Spleen (tissue), 11 donors: ENCODE measurements at regions not wholly inside any gene's neighbourhood (a gene's known extent, or its start where the extent isn't known, plus 50 kb on each side); places are given as distances from the start of the nearest gene placed in this dataset.

Experiments
- DNase-seq: peaks from one replicate; pipeline ENCODE4 v3.0.0-alpha.2; 2020
- H3K27ac ChIP-seq, 8 donors: fragments of 200-600 bp; sonication (generic) in 7 of 8; 1 replicate in 4 of 8; 2 replicates in 4 of 8; pipeline versions ENCODE4 v1.5.0 to v1.8.0; 2016 to 2021; ENCODE audit warnings: inconsistent platforms in 4 of 8, mild to moderate bottlenecking in 4 of 8, moderate library complexity in 1 of 8
- H3K27me3 ChIP-seq, 7 donors: fragments of 200-600 bp; sonication (generic) in 6 of 7; replicated peaks in 1 of 7; 1 replicate in 4 of 7; 2 replicates in 3 of 7; pipeline versions ENCODE4 v1.5.0 to v1.8.0; 2016 to 2021; ENCODE audit warnings: inconsistent platforms in 3 of 7, mild to moderate bottlenecking in 1 of 7
- H3K36me3 ChIP-seq, 6 donors: fragments of 200-600 bp; sonication (generic) in 5 of 6; 1 replicate in 4 of 6; 2 replicates in 2 of 6; pipeline versions ENCODE4 v1.5.0 to v1.8.0; 2016 to 2021; ENCODE audit warnings: inconsistent platforms in 2 of 6
- H3K4me1 ChIP-seq, 6 donors: fragments of 200-600 bp; sonication (generic) in 5 of 6; 1 replicate in 3 of 6; 2 replicates in 3 of 6; pipeline versions ENCODE4 v1.5.0 to v1.8.0; 2016 to 2021; ENCODE audit warnings: inconsistent platforms in 3 of 6
- H3K4me3 ChIP-seq, 8 donors: fragments of 200-600 bp; sonication (generic) in 7 of 8; 1 replicate in 4 of 8; 2 replicates in 4 of 8; pipeline versions ENCODE4 v1.5.0 to v1.8.0; 2016 to 2021; ENCODE audit warnings: inconsistent platforms in 4 of 8, mild to moderate bottlenecking in 4 of 8, moderate library complexity in 2 of 8
- H3K9me3 ChIP-seq, 8 donors: fragments of 200-600 bp; sonication (generic) in 7 of 8; 1 replicate in 4 of 8; 2 replicates in 4 of 8; pipeline versions ENCODE4 v1.5.0 to v1.8.0; 2016 to 2021; ENCODE audit warnings: inconsistent platforms in 4 of 8
- POLR2A ChIP-seq, 3 donors: fragments of 450-650 bp; IDR thresholded peaks; one replicate each; pipeline ENCODE4 v1.5.1; 2017; ENCODE audit warnings: antibody characterized with exemption in 3 of 3, mild to moderate bottlenecking in 1 of 3
- POLR2AphosphoS5 ChIP-seq, 3 donors: sonication (generic); formaldehyde crosslinking; IDR thresholded peaks; one replicate each; pipeline ENCODE4 v1.5.1; 2017; ENCODE audit warnings: antibody characterized with exemption in 3 of 3
- WGBS, 5 donors: extraction: QIAGEN DNeasy Blood & Tissue Kit in 3 of 5; methylation state at CpG; one replicate each; pipeline versions ENCODE4 v1.1.5 to v1.1.7; 2013 to 2018; 5-methylcytosine and 5-hydroxymethylcytosine counted together
- intact Hi-C: fragments of 100-400 bp; cut with DNase I; formaldehyde crosslinking; loops from one replicate; pipeline ENCODE4 v1.15.0; 2023; ENCODE audit warnings: low total_unique reads
- TF ChIP-seq, protein P1 (sequence below), 11 experiments: fragments of 200-600 bp in 7 of 11; fragments of 450-650 bp in 4 of 11; sonication (generic) in 4 of 11; IDR thresholded peaks in 8 of 11; conservative IDR thresholded peaks in 3 of 11; 1 replicate in 7 of 11; 2 replicates in 4 of 11; pipeline versions ENCODE4 v1.4.0 to v1.8.0; 2016 to 2021; ENCODE audit warnings: antibody characterized with exemption in 11 of 11, inconsistent platforms in 4 of 11, mild to moderate bottlenecking in 1 of 11
- donor health status: healthy with polysubstance abuse.
- donor health status: DM: no; HTN: no; CAD: no; lungs with moderate emphysema.
- donor health status: DM: no; HTN: no; CAD: no.
- donor health status: Bipolar disorder and iron deficiency.
- donor health status: healthy.
- donor health status: DM: no; HTN: no; CAD: no.
- donor health status: DM: yes; HTN: yes; CAD: no.

DNA sequence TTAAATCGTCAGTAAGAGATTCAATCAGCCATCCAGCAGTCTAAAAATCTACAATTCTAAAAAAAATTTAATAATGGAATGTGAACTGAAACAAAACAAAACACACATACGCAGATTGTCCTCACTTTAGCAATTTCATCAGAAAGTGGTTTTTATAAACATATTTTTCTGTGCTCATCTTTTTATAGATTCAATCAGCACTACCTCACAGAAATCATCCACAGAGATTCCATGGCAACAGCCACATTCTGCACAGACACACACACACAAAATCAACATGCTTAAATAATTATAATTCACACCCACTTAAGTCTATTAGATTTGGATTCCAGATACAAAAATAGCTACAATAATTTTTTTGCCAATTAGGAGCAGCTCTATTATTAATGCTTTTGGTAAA lies 149.0 kb upstream of the KCNIP4 start:
- Histone ChIP-seq H3K4me3 (no peak overlapping the region), H3K36me3 (no peaks in the 10 kb centered on the region), H3K9me3 (peaks cover 0 to 5% (median 0%) of the 10 kb centered on the region in 8 donors), H3K27ac (no peak overlapping the region), H3K4me1 (no peaks in the 10 kb centered on the region), H3K27me3 (no peaks in the 10 kb centered on the region)
- 65 to 80% (median 76%) methylated on average over 2 of the region's 2 CpGs for WGBS, 5 donors
- intact Hi-C loops, result no loop called here
- DNase-seq, result no peak
- no peak for TF ChIP-seq POLR2A (IDR thresholded peaks at IDR 0.05)
- no peak for TF ChIP-seq POLR2AphosphoS5 (IDR thresholded peaks at IDR 0.05)
- TF ChIP-seq, protein P1, sequence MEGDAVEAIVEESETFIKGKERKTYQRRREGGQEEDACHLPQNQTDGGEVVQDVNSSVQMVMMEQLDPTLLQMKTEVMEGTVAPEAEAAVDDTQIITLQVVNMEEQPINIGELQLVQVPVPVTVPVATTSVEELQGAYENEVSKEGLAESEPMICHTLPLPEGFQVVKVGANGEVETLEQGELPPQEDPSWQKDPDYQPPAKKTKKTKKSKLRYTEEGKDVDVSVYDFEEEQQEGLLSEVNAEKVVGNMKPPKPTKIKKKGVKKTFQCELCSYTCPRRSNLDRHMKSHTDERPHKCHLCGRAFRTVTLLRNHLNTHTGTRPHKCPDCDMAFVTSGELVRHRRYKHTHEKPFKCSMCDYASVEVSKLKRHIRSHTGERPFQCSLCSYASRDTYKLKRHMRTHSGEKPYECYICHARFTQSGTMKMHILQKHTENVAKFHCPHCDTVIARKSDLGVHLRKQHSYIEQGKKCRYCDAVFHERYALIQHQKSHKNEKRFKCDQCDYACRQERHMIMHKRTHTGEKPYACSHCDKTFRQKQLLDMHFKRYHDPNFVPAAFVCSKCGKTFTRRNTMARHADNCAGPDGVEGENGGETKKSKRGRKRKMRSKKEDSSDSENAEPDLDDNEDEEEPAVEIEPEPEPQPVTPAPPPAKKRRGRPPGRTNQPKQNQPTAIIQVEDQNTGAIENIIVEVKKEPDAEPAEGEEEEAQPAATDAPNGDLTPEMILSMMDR (IDR thresholded peaks at IDR 0.05 in 8 of 11, conservative IDR thresholded peaks at IDR 0.05 in 3 of 11), result no peak

DNA sequence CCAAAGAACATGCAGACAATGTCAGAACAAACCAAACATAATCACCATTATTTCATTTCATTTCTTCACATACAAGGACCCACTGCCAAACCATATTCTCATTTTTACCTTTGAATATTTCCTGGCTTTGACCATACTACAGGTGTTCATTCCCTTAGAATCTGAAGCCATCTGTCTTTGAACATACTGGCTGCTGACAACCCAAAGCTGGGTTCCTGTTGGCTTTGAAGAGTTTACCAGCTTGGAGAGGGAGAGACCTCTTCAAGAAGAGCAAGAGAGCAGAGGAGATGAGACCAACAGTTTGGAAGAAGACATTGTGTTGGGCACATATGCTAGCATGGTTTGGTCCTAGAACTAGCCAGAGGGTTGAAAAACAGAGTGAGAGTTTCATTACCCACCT lies 145.6 kb upstream of the KCNIP4 start:
- H3K27me3 ChIP-seq, result no peaks in the 10 kb centered on the region
- DNase-seq, result no peak
- H3K4me3 ChIP-seq, result no peak overlapping the region
- no peaks in the 10 kb centered on the region for H3K4me1 ChIP-seq
- TF ChIP-seq, protein P1 (IDR thresholded peaks at IDR 0.05 in 8 of 11, conservative IDR thresholded peaks at IDR 0.05 in 3 of 11), result no peak
- TF ChIP-seq POLR2A (IDR thresholded peaks at IDR 0.05), result no peak
- TF ChIP-seq POLR2AphosphoS5 (IDR thresholded peaks at IDR 0.05), result no peak
- intact Hi-C loops, result no loop called here
- H3K9me3 ChIP-seq, result peaks cover 0 to 5% (median 0%) of the 10 kb centered on the region in 8 donors
- H3K36me3 ChIP-seq, result no peaks in the 10 kb centered on the region
- no peak overlapping the region for H3K27ac ChIP-seq

DNA sequence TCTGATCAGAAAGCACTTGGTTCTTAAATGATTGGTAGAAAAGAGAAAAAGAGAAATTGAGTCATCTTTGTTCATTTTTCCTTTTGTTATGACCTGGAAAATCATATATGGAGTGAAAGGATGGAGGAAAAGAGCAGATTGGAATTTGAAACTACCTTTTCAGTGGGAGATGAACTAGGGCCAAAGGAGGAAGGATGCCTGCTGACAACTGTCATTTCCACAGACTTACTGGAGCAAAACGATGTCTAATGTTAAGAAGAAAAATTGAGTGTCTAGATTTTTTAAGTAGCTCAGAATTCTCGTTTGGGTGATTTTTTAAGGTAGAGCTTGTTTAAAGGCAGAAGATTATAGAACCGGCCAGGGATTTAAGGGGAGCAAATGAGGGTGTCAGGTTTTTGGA lies 144.6 kb upstream of the KCNIP4 start:
- WGBS, 5 donors, result 64 to 83% (median 68%) methylated on average over 3 of the region's 3 CpGs
- H3K4me1 ChIP-seq, result no peaks in the 10 kb centered on the region
- intact Hi-C loops, result no loop called here

DNA sequence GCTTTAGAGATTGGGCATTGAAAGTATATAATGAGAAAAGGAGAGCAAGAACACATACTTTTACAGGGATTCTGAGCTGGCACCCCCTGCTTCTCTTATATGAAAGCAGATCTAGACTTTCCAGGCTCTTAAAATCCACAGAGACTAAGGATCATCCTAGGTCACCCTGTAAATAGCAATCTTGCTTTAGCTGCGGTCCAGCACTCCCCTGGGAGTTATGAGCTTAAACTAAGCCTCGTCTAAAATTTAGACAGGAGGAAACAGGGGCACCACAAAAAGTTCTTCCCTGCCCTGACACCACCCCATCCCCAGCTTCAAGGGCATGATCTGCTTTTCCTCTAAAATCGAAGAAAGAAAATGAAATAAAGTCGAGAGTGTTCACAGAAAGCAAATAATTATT lies 143.3 kb upstream of the KCNIP4 start:
- H3K4me3 ChIP-seq, result no peak overlapping the region
- no peaks in the 10 kb centered on the region for H3K4me1 ChIP-seq
- H3K27ac ChIP-seq, result no peak overlapping the region
- no peaks in the 10 kb centered on the region for H3K27me3 ChIP-seq
- H3K36me3 ChIP-seq, result no peaks in the 10 kb centered on the region
- DNase-seq, result no peak
- TF ChIP-seq POLR2A (IDR thresholded peaks at IDR 0.05), result no peak
- no peak for TF ChIP-seq POLR2AphosphoS5 (IDR thresholded peaks at IDR 0.05)
- TF ChIP-seq, protein P1 (IDR thresholded peaks at IDR 0.05 in 8 of 11, conservative IDR thresholded peaks at IDR 0.05 in 3 of 11), result no peak
- intact Hi-C loops, result no loop called here
- WGBS, 5 donors, result 50 to 66% (median 60%) methylated on average over 4 of the region's 4 CpGs
- H3K9me3 ChIP-seq, result peaks cover 0 to 24% (median 11%) of the 10 kb centered on the region in 8 donors

More for the DNA sequence above, 144.6 kb upstream of the KCNIP4 start:
- TF ChIP-seq, protein P1 (IDR thresholded peaks at IDR 0.05 in 8 of 11, conservative IDR thresholded peaks at IDR 0.05 in 3 of 11), result no peak
- TF ChIP-seq POLR2A (IDR thresholded peaks at IDR 0.05) (no peak), POLR2AphosphoS5 (IDR thresholded peaks at IDR 0.05) (no peak)
- Histone ChIP-seq H3K36me3 (no peaks in the 10 kb centered on the region), H3K27me3 (no peaks in the 10 kb centered on the region), H3K9me3 (peaks cover 0 to 12% (median 1%) of the 10 kb centered on the region in 8 donors), H3K4me3 (no peak overlapping the region), H3K27ac (no peak overlapping the region)
- DNase-seq, result no peak
